SK-N-MC (cell line): ENCODE measurements at regions not wholly inside any gene's neighbourhood (a gene's known extent, or its start where the extent isn't known, plus 50 kb on each side); places are given as distances from the start of the nearest gene placed in this dataset.

Experiments
- EZH2 ChIP-seq: fragments of 200-600 bp; sonication (generic); IDR thresholded peaks from one replicate; pipeline ENCODE4 v1.6.1; 2017; ENCODE audit warnings: antibody characterized with exemption
- POLR2AphosphoS5 ChIP-seq: IDR thresholded peaks from 2 replicates; pipeline ENCODE4 v1.6.1; 2012; ENCODE audit warnings: mild to moderate bottlenecking, low read depth, low read length, borderline replicate concordance

DNA sequence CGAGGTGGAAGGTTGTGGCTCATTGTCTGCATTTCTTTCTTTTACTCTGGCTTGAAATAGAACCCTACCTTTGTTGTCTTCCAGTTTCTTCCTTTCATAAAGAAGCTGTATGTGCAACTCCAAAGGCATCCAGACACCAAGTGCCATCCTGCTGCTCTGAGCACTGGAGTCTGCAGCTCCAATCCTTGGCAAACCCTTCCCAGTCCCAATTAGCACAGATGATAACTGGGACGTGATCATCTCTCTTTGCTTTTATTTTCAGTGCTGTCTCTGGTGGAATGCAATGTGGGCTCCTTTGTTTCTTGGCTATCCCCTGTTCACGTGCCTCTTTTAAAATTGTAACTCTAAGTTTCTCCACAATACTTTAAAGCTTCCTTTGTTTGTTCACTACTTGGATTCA is 140.9 kb downstream of the AQP9 start:
- TF ChIP-seq EZH2 (no peak), POLR2AphosphoS5 (no peak)
